PFSK-1 (cell line): ENCODE measurements at regions not wholly inside any gene's neighbourhood (a gene's known extent, or its start where the extent isn't known, plus 50 kb on each side); places are given as distances from the start of the nearest gene placed in this dataset.

ENCODE experiments used
- POLR2AphosphoS5 ChIP-seq: IDR thresholded peaks from 2 replicates; pipeline ENCODE4 v1.6.1; 2012; ENCODE audit warnings: low read depth, mild to moderate bottlenecking, control low read depth, low read length, moderate library complexity
- REST ChIP-seq, 2 experiments: IDR thresholded peaks; 2 replicates each; pipeline versions ENCODE4 v1.6.1 to v1.8.0; 2011 to 2012; ENCODE audit warnings: low read depth in 2 of 2, low read length in 2 of 2, control low read depth in 1 of 2, inconsistent platforms in 1 of 2, mild to moderate bottlenecking in 1 of 2, moderate library complexity in 1 of 2; ENCODE audit not compliant: insufficient read depth in 1 of 2
- TAF1 ChIP-seq: IDR thresholded peaks from 2 replicates; pipeline ENCODE4 v1.6.1; 2012; ENCODE audit warnings: low read length, control low read depth, borderline replicate concordance; ENCODE audit not compliant: insufficient read depth

DNA sequence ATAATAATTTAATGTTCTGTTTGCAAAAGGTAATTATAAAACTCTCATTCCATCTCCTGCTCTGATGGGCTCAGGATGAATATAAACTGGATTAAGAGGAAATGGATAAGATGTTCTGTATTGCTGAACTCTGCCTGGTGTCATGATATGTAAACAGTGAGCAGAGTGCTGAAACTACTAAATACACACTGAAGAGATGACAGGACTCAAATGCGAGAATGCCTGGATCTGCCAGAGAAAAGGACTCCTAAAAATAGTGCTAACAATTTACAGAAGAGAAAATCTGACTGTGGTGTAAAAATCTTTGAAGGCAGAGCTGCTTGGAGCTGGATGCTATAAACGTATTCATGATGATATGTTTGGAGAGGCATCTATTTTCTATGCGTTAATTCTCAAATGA, 303.2 kb downstream of the RWDD3 start:
- TF ChIP-seq POLR2AphosphoS5 (no peak), REST (IDR thresholded peaks at IDR 0.05; ENCODE audit: insufficient read depth in 1 of 2, low read depth in 2 of 2, low read length in 2 of 2) (no peak), TAF1 (no peak)
